ENCODE measurements at regions not wholly inside any gene's neighbourhood (a gene's known extent, or its start where the extent isn't known, plus 50 kb on each side); places are given as distances from the start of the nearest gene placed in this dataset.

DNA sequence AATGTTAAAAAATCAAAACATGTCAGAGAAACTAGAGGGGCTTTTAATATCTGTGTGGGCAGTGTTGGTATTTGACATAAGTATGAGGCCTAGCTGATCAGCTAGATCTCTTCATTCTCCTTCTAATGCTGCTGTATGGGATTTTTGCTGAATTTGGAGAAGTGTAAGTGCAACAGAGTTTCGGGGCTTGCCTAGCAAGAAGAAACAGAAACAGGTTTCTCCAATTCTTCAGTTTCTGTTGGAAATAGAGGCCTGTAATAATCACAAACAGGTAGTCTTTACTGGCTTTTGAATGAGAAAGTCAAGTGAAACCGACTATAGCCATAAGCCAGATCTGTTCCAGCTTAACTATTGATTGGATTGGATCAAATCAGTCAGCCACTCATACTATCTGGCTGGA, 96.4 kb upstream of the PCLO start:
- no peaks in the 10 kb centered on the region for H3K36me3 ChIP-seq (ENCODE audit: control insufficient read depth in 2 of 2, extremely low read depth in 1 of 2, insufficient read depth in 2 of 2, low read length in 2 of 2)
- DNase-seq (ENCODE audit: low read depth, low spot score), result no peak
- H3K27me3 ChIP-seq (ENCODE audit: control insufficient read depth in 2 of 2, insufficient read depth in 2 of 2, low read length in 2 of 2), result no peaks in the 10 kb centered on the region
- ChIA-PET POLR2A (no interaction called here), CTCF (interaction anchor here (1.5 kb wide), 1 partner anchor 448 kb away, joined by 3 read pairs; no protein-coding TSS in a partner anchor)
- no peak overlapping the region for H3K9ac ChIP-seq (replicated peaks; ENCODE audit: extremely low read depth, insufficient read depth, low read length)
- no peaks in the 10 kb centered on the region for H3K4me1 ChIP-seq (ENCODE audit: control insufficient read depth, extremely low read depth, insufficient read depth, low read length)
- intact Hi-C loops (cut with micrococcal nuclease), result no loop called here
- no peak for TF ChIP-seq GATA2 (IDR thresholded peaks at IDR 0.05; ENCODE audit: insufficient read depth, insufficient read length, low read depth, low read length)
- TF ChIP-seq, protein P1, sequence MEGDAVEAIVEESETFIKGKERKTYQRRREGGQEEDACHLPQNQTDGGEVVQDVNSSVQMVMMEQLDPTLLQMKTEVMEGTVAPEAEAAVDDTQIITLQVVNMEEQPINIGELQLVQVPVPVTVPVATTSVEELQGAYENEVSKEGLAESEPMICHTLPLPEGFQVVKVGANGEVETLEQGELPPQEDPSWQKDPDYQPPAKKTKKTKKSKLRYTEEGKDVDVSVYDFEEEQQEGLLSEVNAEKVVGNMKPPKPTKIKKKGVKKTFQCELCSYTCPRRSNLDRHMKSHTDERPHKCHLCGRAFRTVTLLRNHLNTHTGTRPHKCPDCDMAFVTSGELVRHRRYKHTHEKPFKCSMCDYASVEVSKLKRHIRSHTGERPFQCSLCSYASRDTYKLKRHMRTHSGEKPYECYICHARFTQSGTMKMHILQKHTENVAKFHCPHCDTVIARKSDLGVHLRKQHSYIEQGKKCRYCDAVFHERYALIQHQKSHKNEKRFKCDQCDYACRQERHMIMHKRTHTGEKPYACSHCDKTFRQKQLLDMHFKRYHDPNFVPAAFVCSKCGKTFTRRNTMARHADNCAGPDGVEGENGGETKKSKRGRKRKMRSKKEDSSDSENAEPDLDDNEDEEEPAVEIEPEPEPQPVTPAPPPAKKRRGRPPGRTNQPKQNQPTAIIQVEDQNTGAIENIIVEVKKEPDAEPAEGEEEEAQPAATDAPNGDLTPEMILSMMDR (IDR thresholded peaks at IDR 0.05; ENCODE audit: extremely low read depth in 1 of 2, insufficient read depth in 1 of 2, low read depth in 1 of 2, low read length in 2 of 2), result no peak
- no peak for TF ChIP-seq FOS (IDR thresholded peaks at IDR 0.05; ENCODE audit: borderline replicate concordance, insufficient read depth, low read length)
- TF ChIP-seq, protein P2, sequence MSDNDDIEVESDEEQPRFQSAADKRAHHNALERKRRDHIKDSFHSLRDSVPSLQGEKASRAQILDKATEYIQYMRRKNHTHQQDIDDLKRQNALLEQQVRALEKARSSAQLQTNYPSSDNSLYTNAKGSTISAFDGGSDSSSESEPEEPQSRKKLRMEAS (IDR thresholded peaks at IDR 0.05; ENCODE audit: insufficient read depth, insufficient read length), result no peak
- TF ChIP-seq EZH2 (IDR thresholded peaks at IDR 0.05; ENCODE audit: borderline replicate concordance, low read depth, low read length, severe bottlenecking), result no peak
- no peak for TF ChIP-seq MYC (IDR thresholded peaks at IDR 0.05; ENCODE audit: low read depth, low read length)
- TF ChIP-seq POLR2A (IDR thresholded peaks at IDR 0.05; ENCODE audit: low read depth, low read length), result no peak
- TF ChIP-seq JUN (IDR thresholded peaks at IDR 0.05; ENCODE audit: borderline replicate concordance, insufficient read depth, insufficient read length, low read depth), result no peak
- TF ChIP-seq POLR2AphosphoS5 (IDR thresholded peaks at IDR 0.05; ENCODE audit: insufficient read depth, low read depth, low read length), result no peak
- no peaks in the 10 kb centered on the region for H3K9me1 ChIP-seq (replicated peaks; ENCODE audit: control insufficient read depth, extremely low read depth, insufficient read depth, low read length)
- H3K4me3 ChIP-seq (replicated peaks in 1 of 3; ENCODE audit: insufficient read depth in 1 of 3, low read depth in 1 of 3, low read length in 3 of 3), result no peak overlapping the region
- no peak for FAIRE-seq
- H3K4me2 ChIP-seq (ENCODE audit: insufficient read depth, low read length), result no peak overlapping the region
- H3K9me3 ChIP-seq (replicated peaks; ENCODE audit: control insufficient read depth, insufficient read depth, low read length), result no peaks in the 10 kb centered on the region
- no peaks in the 10 kb centered on the region for H4K20me1 ChIP-seq (replicated peaks; ENCODE audit: control insufficient read depth, extremely low read depth, insufficient read depth, low read length)
- BruUV-seq (replicated peaks), result no TSS peak
- dilution Hi-C loops (cut with MboI; ENCODE audit: extremely low pct_ligation_motif_present, low sequenced_read_pairs), result no loop called here
- no peaks in the 10 kb centered on the region for H3K79me2 ChIP-seq (ENCODE audit: control insufficient read depth, insufficient read depth, low read length)
- no peak overlapping the region for H2AFZ ChIP-seq (ENCODE audit: low read depth, low read length)
- no peak overlapping the region for H3K27ac ChIP-seq (ENCODE audit: insufficient read depth, low read depth, low read length)
